H4 (cell line): ENCODE measurements at regions not wholly inside any gene's neighbourhood (a gene's known extent, or its start where the extent isn't known, plus 50 kb on each side); places are given as distances from the start of the nearest gene placed in this dataset.

ENCODE experiments used
- DNase-seq: peaks from one replicate; pipeline ENCODE4 v3.0.0-alpha.2; 2015; ENCODE audit warnings: low spot score

- no peak for DNase-seq
Observed at GRCh38 chr18:4854671-4855070, 342.4 kb downstream of the AKAIN1 start.

DNA sequence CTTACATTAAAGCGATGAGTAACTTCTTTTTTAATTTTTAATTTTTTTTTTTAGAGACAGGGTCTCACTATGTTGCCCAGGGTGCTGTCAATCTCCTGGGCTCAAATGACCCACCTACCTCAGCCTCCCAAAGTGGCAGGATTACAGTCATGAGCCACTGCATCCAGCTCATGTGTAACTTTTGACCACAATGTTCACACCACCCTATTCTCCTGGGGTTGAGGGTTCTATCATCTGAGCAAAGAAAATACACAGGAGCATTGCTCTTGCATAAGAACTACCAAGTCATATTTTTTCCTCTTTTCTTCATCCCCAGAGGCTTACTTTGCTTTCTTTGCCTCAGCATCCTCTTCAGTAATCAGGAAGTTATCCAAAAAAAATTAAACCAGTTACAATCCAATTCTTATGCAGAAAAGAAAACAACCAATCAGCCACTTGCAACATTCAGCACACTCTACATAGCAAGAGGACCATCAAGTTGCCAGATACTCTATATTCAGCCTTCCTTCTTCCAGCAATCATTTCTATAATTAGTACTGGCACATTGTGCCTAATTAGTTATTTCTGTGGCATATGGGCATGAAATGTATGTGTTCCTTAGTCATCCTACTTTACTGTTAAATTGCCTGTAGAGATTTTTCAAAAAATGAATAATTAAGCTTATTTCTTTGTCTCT, 345.6 kb downstream of the AKAIN1 start:
- no peak for DNase-seq

DNA sequence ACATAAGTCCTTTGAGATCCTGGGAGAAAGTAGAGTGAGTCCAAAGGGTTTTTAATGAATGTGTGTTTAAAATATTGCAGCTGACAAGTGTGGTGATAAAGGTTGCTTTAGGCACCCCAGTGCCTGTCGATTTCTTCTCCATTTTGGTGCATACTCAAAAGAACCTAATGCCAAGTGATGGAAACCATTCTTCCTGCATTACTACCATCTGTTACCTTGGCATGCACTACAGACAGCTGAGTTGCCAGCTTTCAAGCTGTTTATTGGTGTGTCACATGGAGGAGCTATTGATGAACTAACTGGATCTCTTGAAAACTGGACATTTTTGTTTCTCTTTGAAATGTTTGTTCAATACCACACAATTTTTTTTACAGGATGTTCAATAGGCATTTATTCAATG, 350.0 kb downstream of the AKAIN1 start:
- no peak for DNase-seq

DNA sequence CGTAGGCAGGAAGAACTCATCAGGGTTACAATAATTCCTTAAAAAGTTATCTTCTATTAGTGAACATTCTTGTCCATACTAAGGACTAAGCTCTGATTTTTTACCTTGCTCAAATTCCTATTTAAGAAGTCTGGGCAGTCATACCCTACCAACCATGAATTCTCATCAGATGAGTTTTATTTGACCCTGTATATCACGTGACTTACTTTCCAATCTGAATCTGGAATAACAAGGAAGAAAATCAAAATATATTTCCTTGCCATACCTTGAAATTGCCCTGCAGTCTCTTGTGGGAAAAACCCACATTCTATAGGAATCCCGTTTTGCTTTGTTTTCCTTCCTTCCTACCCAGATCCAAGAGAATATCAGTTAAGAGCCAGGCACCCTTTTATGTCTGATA, 352.7 kb downstream of the AKAIN1 start:
- no peak for DNase-seq

GRCh38 chr18:4843771-4844170, 353.3 kb downstream of the AKAIN1 start:
- no peak for DNase-seq

DNA sequence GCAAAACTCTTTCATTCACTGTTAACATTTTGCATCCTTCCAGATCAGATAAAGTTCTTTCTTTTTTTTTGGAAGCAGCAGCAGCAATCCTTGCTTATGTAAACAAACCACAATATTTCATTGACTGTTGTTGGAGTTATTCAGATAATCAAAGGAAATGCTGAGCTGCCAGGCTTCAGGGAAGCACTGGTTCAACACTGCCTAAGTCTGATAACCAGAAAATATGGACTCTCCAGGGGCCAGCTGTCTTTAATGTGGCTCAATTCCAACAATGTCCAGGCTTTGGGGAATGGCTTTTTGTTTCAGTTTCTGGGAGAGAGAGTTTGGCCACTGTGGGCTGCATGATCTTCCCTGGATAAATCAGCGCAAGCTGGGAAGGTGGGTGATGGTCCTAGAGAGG, 354.3 kb downstream of the AKAIN1 start:
- DNase-seq = no peak

- DNase-seq = no peak
Observed at GRCh38 chr18:4842287-4842686, 354.8 kb downstream of the AKAIN1 start.

DNA sequence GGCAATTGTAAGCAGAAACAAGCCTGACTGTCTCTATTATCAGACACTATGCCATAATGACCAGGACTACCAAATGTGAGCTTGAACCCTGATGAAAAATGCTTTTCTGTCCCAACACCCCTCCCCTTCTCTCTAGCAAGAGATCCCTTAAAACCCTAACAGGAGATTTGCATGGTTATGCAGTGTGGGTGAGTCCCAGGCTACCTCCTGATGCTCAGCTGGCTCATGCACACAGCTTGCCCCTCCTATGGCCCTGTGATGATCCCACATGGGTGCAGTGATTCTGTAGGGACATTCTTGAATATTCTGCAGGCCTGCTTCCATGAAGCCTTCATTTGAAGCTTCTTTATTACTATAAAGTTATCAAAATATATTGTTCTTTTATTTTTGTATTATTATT, 357.4 kb downstream of the AKAIN1 start:
- no peak for DNase-seq

GRCh38 chr18:4836141-4836540, 360.9 kb downstream of the AKAIN1 start:
- DNase-seq = no peak

- DNase-seq = no peak
Observed at GRCh38 chr18:4831791-4832375, 365.2 kb downstream of the AKAIN1 start.

GRCh38 chr18:4831127-4831526, 365.9 kb downstream of the AKAIN1 start:
- DNase-seq = no peak

- DNase-seq = no peak
Observed at GRCh38 chr18:4823091-4823490, 368.0 kb upstream of the DLGAP1 start.

- no peak for DNase-seq
Observed at GRCh38 chr18:4821801-4822200, 366.7 kb upstream of the DLGAP1 start.

- no peak for DNase-seq
Observed at GRCh38 chr18:4817665-4818064, 362.6 kb upstream of the DLGAP1 start.

- DNase-seq = no peak
Observed at GRCh38 chr18:4813708-4814107, 358.6 kb upstream of the DLGAP1 start.

DNA sequence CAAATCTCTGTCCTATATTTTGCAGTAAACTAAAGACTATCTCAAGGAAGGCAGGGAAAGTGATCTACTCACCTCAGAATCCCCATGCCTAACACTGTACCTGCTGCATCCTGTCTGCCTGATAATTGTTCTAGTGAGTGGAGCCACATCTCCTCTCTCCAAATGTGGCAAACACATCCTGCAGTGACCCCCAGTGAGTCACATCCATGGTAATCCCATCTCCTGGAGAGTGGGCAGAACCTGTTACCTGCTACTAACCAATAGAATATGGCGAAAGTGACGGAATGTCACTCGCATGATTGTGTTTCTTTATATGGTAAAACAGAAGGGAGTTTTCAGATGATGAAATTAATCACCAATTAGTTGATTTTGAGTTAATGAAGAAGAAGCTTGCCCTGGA, 353.8 kb upstream of the DLGAP1 start:
- DNase-seq = no peak

- DNase-seq = no peak
Observed at GRCh38 chr18:4807604-4808293, 352.6 kb upstream of the DLGAP1 start.

DNA sequence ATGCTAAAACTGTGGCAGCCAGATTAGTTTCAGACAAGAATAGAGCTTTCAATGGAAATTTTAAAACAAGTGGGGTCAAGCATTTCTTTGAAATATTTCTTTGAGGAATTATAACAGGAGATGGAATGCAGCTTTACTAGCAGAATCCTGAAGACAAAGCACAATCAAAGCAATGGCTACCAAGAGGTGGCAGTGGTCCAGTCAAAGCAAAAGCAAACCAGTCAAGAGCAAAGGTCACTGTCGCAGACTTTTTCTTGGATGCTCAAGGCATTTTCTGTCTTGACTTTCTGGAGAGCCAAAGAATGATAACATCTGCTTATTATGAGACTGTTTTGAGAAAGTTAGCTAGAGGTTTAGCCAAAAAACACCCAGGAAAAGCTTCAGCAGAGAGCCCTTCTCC, 351.2 kb upstream of the DLGAP1 start:
- DNase-seq = no peak

- DNase-seq = no peak
Observed at GRCh38 chr18:4802296-4802695, 347.2 kb upstream of the DLGAP1 start.

- no peak for DNase-seq
Observed at GRCh38 chr18:4801151-4801550, 346.0 kb upstream of the DLGAP1 start.

DNA sequence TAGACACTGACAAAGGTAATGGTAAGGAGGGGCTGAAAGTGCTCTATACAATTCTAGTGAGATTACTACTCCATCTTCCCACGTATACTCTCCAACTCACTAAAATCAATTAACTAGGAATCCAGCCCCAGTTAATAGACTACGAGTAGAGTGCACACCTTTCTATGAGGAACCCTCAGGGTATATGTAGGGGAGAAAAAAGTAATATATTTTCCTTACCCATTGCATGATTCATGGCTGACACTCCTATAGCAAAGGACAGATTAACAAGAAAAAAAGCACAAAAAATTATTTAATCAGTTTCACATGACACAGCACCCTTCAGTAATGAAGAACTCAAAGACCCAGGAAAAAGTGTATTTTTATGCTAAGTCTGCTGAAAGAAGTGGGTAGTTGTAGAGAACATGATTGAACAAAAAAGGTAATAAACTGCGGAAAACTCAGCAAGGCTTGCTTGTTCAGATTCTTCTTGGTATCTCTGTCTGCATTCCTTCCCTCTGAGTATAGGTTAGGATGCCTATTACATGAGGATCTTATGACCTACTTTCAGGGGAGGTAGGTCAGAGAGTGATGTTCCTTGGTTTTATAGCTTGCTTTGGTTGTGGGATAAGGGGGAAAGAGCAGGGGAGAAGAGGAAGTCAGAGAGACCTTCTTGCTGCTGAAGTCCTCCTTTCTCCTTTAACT, 342.0 kb upstream of the DLGAP1 start:
- no peak for DNase-seq

- DNase-seq = no peak
Observed at GRCh38 chr18:4789506-4789905, 334.4 kb upstream of the DLGAP1 start.

- no peak for DNase-seq
Observed at GRCh38 chr18:4781873-4782272, 326.8 kb upstream of the DLGAP1 start.
